GM19035 (cell line): ENCODE measurements at regions not wholly inside any gene's neighbourhood (a gene's known extent, or its start where the extent isn't known, plus 50 kb on each side); places are given as distances from the start of the nearest gene placed in this dataset.
A peak's percentile ranks its signal among the peaks of the same experiment; 100 is the strongest.

ENCODE experiments used
- ATAC-seq: cut with Tn5 transposase; IDR thresholded peaks from one replicate; pipeline ENCODE4 v1.9.1; 2021; ENCODE audit not compliant: unreplicated experiment

GRCh38 chr15:46682969-46683791, 1034.1 kb upstream of the SEMA6D start:
- ATAC-seq, result no peak

DNA sequence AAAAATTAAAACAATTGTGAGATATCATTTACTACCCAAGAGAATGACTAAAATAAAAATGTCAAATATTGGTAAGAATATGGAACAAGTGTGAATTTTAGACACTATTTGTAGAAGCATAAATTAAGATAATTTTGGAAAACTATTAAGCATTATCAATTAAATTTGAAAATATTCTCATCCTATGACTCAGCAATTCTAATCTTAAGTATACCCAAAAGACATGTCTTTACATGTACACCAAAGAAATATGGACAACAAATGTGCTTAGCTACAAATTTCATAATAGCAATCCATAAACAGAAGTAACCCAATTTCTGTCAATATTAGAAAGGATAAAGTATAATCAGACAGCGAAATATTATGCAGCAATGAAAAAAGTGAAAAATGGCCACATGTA, 1032.2 kb upstream of the SEMA6D start:
- ATAC-seq, result no peak

GRCh38 chr15:46685681-46686080, 1031.6 kb upstream of the SEMA6D start:
- no peak for ATAC-seq

DNA sequence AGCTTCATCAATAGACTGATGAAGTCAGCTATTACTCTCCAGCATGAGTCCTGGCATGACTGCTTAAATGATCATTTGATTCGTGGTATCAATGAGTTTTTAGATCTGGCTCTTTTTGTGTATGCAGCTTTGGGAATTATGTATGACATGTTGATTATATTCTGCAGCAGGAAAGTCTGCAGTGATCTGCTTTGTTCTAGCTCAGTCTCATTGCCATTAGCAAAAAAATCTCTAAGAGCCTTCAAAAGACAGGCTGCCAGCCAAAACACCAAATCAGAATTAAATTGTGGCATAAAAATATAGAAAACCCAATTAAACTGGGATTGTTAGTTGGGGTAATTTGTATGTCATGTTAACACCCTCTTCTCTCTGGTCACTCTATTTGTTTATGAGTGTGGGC, 1021.0 kb upstream of the SEMA6D start:
- no peak for ATAC-seq

DNA sequence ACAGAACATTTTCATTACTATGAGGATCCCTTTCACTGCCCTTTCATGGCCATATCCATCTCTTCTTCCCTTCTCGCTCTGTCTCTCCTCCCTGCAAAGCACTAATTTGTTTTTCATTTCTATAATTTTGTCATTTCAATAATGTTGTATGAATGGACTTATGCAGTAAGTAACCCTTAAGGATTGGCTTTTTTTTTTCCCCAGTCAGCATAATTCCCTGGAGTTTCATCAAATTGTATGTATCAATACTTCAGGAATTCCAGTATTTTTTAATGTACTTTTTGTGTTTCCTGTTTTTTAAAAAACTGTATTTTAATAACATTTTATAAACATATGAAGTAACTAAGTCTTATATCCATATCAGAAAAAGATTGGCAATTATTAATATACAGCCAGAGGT, 1016.0 kb upstream of the SEMA6D start:
- no peak for ATAC-seq

GRCh38 chr15:46701896-46702295, 1015.4 kb upstream of the SEMA6D start:
- no peak for ATAC-seq

DNA sequence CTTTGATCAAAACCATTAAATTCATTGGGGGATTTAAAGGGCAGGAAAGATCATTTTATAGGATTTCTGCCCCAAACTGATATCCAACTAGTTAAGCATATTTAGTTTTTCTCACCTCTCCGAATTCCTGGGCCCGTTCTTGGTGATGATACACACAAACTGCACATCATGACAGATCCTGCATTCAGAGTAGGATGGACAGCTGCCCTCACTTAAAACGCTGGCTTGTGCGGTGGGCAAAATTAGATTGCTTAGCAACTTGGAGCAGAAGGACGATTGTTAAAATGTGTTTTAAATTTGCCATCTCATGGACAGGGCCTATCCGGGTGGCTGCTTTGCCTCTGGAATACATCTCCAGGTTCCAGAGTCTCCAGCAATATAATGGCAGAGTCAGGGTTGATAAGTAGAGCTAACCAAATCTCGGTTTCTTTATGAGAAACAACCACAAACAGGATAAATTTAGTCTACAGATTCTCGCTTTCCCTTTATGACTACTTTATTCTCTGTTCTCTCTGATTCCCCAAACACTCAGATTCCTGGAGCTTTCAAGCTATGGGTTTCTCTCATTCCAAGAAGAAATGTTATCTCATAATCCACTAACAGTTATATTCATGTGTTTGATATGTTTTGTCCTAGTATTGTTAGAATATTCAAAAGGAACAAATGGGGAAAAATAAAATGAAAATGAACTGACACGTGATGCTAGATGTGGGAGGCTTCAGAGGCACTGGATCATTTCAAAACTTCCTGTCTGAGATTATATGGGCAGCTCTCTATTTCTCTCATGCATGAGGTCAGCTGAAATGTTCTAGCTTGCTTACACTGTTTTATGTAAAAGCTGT, 1014.1 kb upstream of the SEMA6D start:
- peak; percentile 64 for ATAC-seq

DNA sequence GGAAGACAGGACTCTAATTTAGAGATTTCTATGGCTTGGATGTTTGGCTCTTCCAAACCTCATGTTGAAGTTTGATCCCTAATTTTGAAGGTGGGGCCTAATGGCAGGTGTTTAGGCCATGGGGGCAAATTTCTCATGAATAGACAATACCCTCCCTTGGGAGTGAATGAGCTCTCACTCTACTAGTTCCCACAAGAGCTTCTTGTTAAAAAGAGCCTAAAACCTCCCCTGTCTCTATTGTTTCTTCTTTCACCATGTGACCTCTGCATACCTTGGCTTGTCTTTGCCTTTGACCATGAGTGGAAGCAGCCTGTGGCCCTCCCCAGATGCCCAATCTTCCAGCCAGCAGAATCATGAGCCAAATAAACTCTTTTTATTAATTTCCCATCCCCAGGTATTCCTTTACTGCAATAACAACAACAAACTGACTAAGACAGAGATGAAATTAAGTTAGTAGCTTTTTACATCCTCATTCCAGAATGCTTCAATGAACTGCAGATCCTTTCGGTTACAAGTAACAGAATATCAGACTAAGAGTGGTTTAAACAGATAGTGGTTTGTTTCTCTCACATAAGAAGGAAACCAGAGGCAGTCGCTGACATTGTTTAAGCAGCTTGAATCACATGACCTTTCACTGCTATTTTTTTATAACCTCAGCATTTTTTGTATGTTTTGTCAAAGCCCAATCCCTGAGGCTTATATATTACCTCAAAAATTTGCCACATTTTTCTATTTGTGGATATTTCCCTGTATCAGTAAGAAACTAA, 1013.3 kb upstream of the SEMA6D start:
- ATAC-seq, result peak; percentile 40

DNA sequence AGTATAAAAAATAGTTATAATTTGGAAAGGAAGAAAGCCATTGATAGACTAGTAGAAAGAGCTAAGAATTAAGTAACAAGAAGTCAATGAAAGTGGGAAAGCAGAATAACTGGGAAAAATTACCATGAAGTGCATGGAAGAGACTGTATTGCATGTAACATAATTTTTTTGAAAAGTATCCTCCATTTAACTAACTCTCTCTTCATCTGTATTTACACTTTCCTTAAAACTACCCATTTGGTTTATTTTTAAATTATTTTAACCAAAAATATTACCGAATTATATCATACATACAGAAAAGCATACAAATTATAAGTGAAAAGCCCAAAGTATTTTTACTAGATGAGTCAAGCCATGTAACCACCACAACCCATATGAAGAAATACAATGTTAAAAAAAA, 1009.9 kb upstream of the SEMA6D start:
- no peak for ATAC-seq

GRCh38 chr15:46708226-46708625, 1009.1 kb upstream of the SEMA6D start:
- ATAC-seq, result no peak

- no peak for ATAC-seq
These were observed 1007.7 kb upstream of the SEMA6D start for GRCh38 chr15:46709460-46710083.

- ATAC-seq, result no peak
These were observed 1006.8 kb upstream of the SEMA6D start for GRCh38 chr15:46710401-46710960.

DNA sequence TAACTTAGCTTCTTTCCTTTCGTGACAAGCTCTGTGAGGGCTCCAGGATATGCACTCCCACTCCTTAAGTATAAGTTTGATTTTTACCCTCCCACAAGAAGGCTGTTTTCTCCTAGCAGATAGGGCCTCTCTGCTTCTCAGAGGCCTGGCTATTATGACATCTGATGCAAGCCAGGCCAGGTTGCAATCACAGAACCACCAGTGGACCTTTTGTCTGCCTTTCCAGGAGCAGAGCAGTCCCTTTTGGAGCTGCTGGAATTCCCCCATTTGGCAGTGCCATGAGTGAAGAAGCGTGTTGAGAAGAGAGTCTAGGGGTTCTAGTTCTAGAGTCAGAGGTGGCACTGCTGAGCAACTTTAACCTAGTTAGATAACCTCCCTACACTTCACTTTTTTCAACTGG, 1004.3 kb upstream of the SEMA6D start:
- no peak for ATAC-seq

DNA sequence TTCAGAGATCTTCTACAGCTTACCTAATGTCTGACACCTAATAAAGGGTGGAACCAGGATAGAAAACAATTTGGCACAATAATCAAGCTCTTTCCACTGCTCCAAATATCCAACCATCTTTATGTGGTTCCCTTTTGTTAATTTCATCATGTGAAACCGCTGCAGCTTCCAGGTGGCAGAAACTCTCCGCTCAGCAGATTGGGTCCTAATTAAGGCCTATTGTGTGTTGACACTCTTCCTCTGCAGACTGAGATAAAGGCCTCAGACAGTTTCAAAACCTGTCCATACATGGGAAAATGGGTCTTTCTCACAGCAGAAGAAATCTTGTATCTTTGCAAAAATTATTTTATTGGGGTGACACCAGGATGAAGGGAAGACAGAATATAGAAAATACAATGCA, 1002.4 kb upstream of the SEMA6D start:
- no peak for ATAC-seq

DNA sequence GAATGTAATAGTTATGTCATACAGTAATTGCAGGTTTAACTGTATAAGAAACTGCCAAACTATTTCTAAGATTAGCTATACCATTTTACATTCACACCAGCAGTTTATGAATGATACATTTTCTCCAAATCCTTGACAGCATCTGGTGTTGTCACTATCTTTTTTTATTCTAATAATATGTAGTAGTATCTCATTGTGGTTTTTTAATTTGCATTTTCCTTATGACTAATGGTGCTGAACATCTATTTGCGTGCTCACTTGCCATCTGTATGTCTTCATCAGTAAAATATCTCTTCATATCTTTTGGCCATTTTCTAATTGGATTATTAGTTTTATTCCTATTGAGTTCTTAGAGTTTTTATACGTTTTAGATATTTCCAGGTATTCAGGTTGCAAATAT, 994.0 kb upstream of the SEMA6D start:
- no peak for ATAC-seq

- ATAC-seq, result no peak
These were observed 985.2 kb upstream of the SEMA6D start for GRCh38 chr15:46732060-46732459.

DNA sequence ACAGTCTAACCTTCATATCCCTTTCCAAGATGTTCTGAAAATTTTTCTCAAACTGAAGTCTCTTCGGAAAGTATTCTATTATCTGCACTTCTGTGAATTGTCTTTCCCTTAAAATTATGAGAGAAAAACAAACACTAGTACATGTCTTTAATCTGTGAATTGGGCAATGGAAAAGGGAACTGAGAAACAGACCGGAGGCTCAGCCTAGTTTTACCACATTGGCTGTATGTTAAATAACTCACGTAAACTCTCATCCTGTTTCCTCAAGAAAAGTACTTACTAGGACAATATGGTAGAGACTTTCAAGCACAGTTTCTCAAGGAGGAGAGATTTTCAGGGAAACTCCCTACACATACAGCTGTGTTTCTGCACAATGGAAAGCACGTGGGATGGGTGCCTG, 982.2 kb upstream of the SEMA6D start:
- ATAC-seq, result no peak

GRCh38 chr15:46751303-46751702, 966.0 kb upstream of the SEMA6D start:
- ATAC-seq, result no peak

DNA sequence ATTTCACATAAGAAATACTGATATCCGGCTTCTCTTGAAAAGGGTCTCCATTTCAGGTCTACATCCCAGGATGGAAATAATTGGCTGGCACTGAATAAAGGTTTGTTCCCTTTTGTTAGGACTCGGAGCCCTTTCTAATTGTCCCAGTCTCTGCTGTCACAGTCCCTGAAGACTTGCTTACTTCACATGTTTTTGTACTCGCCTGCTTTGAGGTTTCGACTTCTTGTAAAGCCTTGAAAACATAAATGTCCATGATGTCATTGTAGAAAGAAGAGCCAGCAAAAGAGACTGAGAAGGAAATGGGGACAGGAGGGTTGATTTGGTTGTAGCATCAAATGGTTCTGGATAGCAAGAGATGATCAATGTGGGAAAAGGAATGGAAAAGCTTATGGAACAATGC, 963.4 kb upstream of the SEMA6D start:
- ATAC-seq, result no peak

GRCh38 chr15:46763091-46763490, 954.2 kb upstream of the SEMA6D start:
- no peak for ATAC-seq

DNA sequence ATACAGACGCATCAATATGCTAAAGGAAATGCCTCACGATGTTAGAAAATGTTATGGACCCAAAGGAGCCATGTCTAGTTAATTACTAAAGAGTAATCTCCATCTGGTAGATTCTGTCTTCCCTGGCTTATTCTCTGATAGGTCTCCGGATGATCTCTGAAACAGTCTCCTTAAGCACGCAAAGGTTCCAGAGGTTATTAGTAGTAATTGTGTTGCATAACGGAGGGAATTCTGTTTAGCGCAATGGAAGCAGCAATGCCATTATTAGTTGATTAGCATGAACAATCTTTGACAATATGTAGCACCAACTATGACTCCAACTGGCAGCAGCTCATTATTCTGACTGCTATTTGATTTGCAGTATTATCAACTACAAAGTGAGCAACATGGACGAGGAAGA, 952.5 kb upstream of the SEMA6D start:
- no peak for ATAC-seq
